Uterus (tissue), 3 donors: ENCODE measurements at regions not wholly inside any gene's neighbourhood (a gene's known extent, or its start where the extent isn't known, plus 50 kb on each side); places are given as distances from the start of the nearest gene placed in this dataset.

Experiments
- DNase-seq, 2 donors: peaks; one replicate each; pipeline ENCODE4 v3.0.0-alpha.2; 2019 to 2020
- H3K27ac ChIP-seq, 2 donors: fragments of 200-600 bp; sonication (generic); 1 replicate in 1 of 2; 2 replicates in 1 of 2; pipeline ENCODE4 v1.5.1; 2016 to 2018
- H3K27me3 ChIP-seq, 2 donors: fragments of 200-600 bp; sonication (generic); one replicate each; pipeline ENCODE4 v1.5.1; 2018 to 2019; ENCODE audit warnings: control low read depth in 1 of 2
- H3K36me3 ChIP-seq, 2 donors: fragments of 200-600 bp; sonication (generic); one replicate each; pipeline ENCODE4 v1.5.1; 2019; ENCODE audit warnings: control low read depth in 1 of 2
- H3K4me1 ChIP-seq, 2 donors: fragments of 200-600 bp; sonication (generic); one replicate each; pipeline ENCODE4 v1.5.1; 2018 to 2019; ENCODE audit warnings: control low read depth in 1 of 2
- H3K4me3 ChIP-seq, 2 donors: fragments of 200-600 bp; sonication (generic); 1 replicate in 1 of 2; 2 replicates in 1 of 2; pipeline ENCODE4 v1.5.1; 2018 to 2019; ENCODE audit warnings: mild to moderate bottlenecking in 1 of 2
- H3K9me3 ChIP-seq, 2 donors: fragments of 200-600 bp; sonication (generic); one replicate each; pipeline ENCODE4 v1.5.1; 2019; ENCODE audit warnings: control low read depth in 1 of 2
- CTCF ChIP-seq, 4 experiments: fragments of 200-600 bp in 2 of 4; fragments of 450-650 bp in 2 of 4; sonication (generic) in 2 of 4; IDR thresholded peaks; one replicate each; pipeline ENCODE4 v1.5.1; 2016 to 2019; ENCODE audit warnings: antibody characterized with exemption in 4 of 4, mild to moderate bottlenecking in 2 of 4, moderate library complexity in 1 of 4
- POLR2A ChIP-seq, 2 donors: fragments of 450-650 bp; IDR thresholded peaks; one replicate each; pipeline ENCODE4 v1.6.1; 2016; ENCODE audit warnings: antibody characterized with exemption in 2 of 2, mild to moderate bottlenecking in 1 of 2, moderate library complexity in 1 of 2
- intact Hi-C: fragments of 100-400 bp; cut with DNase I; formaldehyde crosslinking; loops from one replicate; pipeline ENCODE4 v1.15.1; 2023; ENCODE audit warnings: low total_unique reads
- donor health status: DM: yes; HTN: yes; CAD: no.

- TF ChIP-seq POLR2A (IDR thresholded peaks at IDR 0.05), result no peak
- no peak for TF ChIP-seq CTCF (IDR thresholded peaks at IDR 0.05)
- intact Hi-C loops, result no loop called here
- Histone ChIP-seq H3K4me1 (no peaks in the 10 kb centered on the region), H3K9me3 (no peaks in the 10 kb centered on the region), H3K36me3 (no peaks in the 10 kb centered on the region), H3K27me3 (no peaks in the 10 kb centered on the region), H3K4me3 (no peak overlapping the region), H3K27ac (no peak overlapping the region)
- DNase-seq, result no peak
Measured at GRCh38 chr4:124480061-124480460, 232.5 kb downstream of the ANKRD50 start.

GRCh38 chr4:124481123-124481522 lies 231.4 kb downstream of the ANKRD50 start:
- H3K4me3 ChIP-seq, result no peak overlapping the region
- TF ChIP-seq CTCF (IDR thresholded peaks at IDR 0.05) (no peak), POLR2A (IDR thresholded peaks at IDR 0.05) (no peak)
- no peaks in the 10 kb centered on the region for H3K36me3 ChIP-seq
- no peak for DNase-seq
- H3K27ac ChIP-seq, result no peak overlapping the region
- intact Hi-C loops, result no loop called here
- H3K4me1 ChIP-seq, result no peaks in the 10 kb centered on the region
- H3K27me3 ChIP-seq, result no peaks in the 10 kb centered on the region
- H3K9me3 ChIP-seq, result no peaks in the 10 kb centered on the region

- intact Hi-C loops, result no loop called here
- no peaks in the 10 kb centered on the region for H3K4me1 ChIP-seq
Measured at GRCh38 chr4:124483048-124483906, 229.3 kb downstream of the ANKRD50 start.

GRCh38 chr4:124484008-124484407 lies 228.5 kb downstream of the ANKRD50 start:
- Histone ChIP-seq H3K27ac (no peak overlapping the region), H3K4me1 (no peaks in the 10 kb centered on the region), H3K27me3 (no peaks in the 10 kb centered on the region), H3K36me3 (no peaks in the 10 kb centered on the region), H3K4me3 (no peak overlapping the region), H3K9me3 (no peaks in the 10 kb centered on the region)
- TF ChIP-seq POLR2A (IDR thresholded peaks at IDR 0.05), result no peak
- no peak for TF ChIP-seq CTCF (IDR thresholded peaks at IDR 0.05)
- intact Hi-C loops, result no loop called here
- DNase-seq, result no peak

More at GRCh38 chr4:124483048-124483906, 229.3 kb downstream of the ANKRD50 start:
- no peak for DNase-seq
- no peaks in the 10 kb centered on the region for H3K9me3 ChIP-seq
- H3K36me3 ChIP-seq, result no peaks in the 10 kb centered on the region
- no peaks in the 10 kb centered on the region for H3K27me3 ChIP-seq
- TF ChIP-seq CTCF (IDR thresholded peaks at IDR 0.05) (no peak), POLR2A (IDR thresholded peaks at IDR 0.05) (no peak)
- no peak overlapping the region for H3K4me3 ChIP-seq
- no peak overlapping the region for H3K27ac ChIP-seq

- no peaks in the 10 kb centered on the region for H3K9me3 ChIP-seq
- no peaks in the 10 kb centered on the region for H3K27me3 ChIP-seq
- H3K36me3 ChIP-seq, result no peaks in the 10 kb centered on the region
- no peak for TF ChIP-seq POLR2A (IDR thresholded peaks at IDR 0.05)
- TF ChIP-seq CTCF (IDR thresholded peaks at IDR 0.05), result no peak
- H3K4me3 ChIP-seq, result no peak overlapping the region
- no peak for DNase-seq
- intact Hi-C loops, result no loop called here
- H3K27ac ChIP-seq, result no peak overlapping the region
- no peaks in the 10 kb centered on the region for H3K4me1 ChIP-seq
Measured at GRCh38 chr4:124484940-124485339, 227.6 kb downstream of the ANKRD50 start.
